Thymus (tissue), 11 donors: ENCODE measurements at regions not wholly inside any gene's neighbourhood (a gene's known extent, or its start where the extent isn't known, plus 50 kb on each side); places are given as distances from the start of the nearest gene placed in this dataset.
A peak's percentile ranks its signal among the peaks of the same experiment; 100 is the strongest.
"Not testable (repeated sequence)": the region's sequence is repeated elsewhere in the genome, so short reads cannot be mapped to it uniquely, and the experiment has no call there.

Source experiments
- DNase-seq, 9 donors: peaks; one replicate each; pipeline ENCODE4 v3.0.0-alpha.2; 2013; ENCODE audit warnings: low spot score in 9 of 9, low read depth in 6 of 9, missing footprints in 1 of 9
- H3K27ac ChIP-seq, 2 donors: one replicate each; pipeline ENCODE4 v1.5.1; 2013; ENCODE audit warnings: control low read depth in 1 of 2, low read depth in 1 of 2, low read length in 1 of 2, mild to moderate bottlenecking in 1 of 2, moderate library complexity in 1 of 2
- H3K27me3 ChIP-seq, 2 donors: one replicate each; pipeline ENCODE4 v1.5.1; 2013; ENCODE audit warnings: low read length in 1 of 2; ENCODE audit not compliant: control insufficient read depth in 2 of 2, insufficient read depth in 1 of 2
- H3K36me3 ChIP-seq, 2 donors: one replicate each; pipeline ENCODE4 v1.5.1; 2013; ENCODE audit warnings: low read length in 1 of 2, mild to moderate bottlenecking in 1 of 2, moderate library complexity in 1 of 2; ENCODE audit not compliant: control insufficient read depth in 2 of 2, insufficient read depth in 2 of 2
- H3K4me1 ChIP-seq, 2 donors: one replicate each; pipeline ENCODE4 v1.5.1; 2013; ENCODE audit warnings: low read length in 2 of 2; ENCODE audit not compliant: control insufficient read depth in 2 of 2, insufficient read depth in 2 of 2
- H3K4me3 ChIP-seq, 2 donors: one replicate each; pipeline ENCODE4 v1.5.1; 2013; ENCODE audit warnings: low read length in 2 of 2, control low read depth in 1 of 2, mild to moderate bottlenecking in 1 of 2
- H3K9me3 ChIP-seq, 2 donors: one replicate each; pipeline ENCODE4 v1.5.1; 2013; ENCODE audit warnings: low read length in 1 of 2, mild to moderate bottlenecking in 1 of 2; ENCODE audit not compliant: control insufficient read depth in 2 of 2, insufficient read depth in 1 of 2
- WGBS: extraction: QIAGEN DNeasy Blood & Tissue Kit; methylation state at CpG from one replicate; pipeline ENCODE4 v1.1.7; 2013; 5-methylcytosine and 5-hydroxymethylcytosine counted together
- donor health status: healthy.

DNA sequence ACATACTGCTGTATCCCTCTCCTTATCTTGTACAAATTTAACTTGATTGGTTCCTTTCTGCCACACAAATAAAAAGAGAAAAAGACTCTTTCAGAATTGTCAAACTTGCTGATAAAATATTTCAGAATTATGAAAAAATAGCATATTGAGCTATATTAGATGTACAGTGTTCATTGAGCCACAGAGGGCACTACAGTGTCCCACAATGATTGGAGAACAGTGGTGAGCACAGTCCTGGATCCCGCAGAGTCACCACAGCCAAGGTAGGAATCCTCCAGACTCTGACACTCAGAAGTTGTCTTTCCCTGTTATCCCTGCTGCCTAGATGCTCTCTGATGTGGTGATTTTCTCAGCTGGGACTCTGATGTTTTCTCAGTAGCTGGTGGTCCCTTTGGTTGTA, 1281.3 kb upstream of the ZEB2 start:
- H3K27ac ChIP-seq: no peak overlapping the region
- H3K9me3 ChIP-seq: no peaks in the 10 kb centered on the region
- no peak overlapping the region for H3K4me3 ChIP-seq
- no peaks in the 10 kb centered on the region for H3K4me1 ChIP-seq
- no peaks in the 10 kb centered on the region for H3K36me3 ChIP-seq
- no peaks in the 10 kb centered on the region for H3K27me3 ChIP-seq
- WGBS: 98% methylated on average over 1 of the region's 1 CpG
- no peak for DNase-seq

DNA sequence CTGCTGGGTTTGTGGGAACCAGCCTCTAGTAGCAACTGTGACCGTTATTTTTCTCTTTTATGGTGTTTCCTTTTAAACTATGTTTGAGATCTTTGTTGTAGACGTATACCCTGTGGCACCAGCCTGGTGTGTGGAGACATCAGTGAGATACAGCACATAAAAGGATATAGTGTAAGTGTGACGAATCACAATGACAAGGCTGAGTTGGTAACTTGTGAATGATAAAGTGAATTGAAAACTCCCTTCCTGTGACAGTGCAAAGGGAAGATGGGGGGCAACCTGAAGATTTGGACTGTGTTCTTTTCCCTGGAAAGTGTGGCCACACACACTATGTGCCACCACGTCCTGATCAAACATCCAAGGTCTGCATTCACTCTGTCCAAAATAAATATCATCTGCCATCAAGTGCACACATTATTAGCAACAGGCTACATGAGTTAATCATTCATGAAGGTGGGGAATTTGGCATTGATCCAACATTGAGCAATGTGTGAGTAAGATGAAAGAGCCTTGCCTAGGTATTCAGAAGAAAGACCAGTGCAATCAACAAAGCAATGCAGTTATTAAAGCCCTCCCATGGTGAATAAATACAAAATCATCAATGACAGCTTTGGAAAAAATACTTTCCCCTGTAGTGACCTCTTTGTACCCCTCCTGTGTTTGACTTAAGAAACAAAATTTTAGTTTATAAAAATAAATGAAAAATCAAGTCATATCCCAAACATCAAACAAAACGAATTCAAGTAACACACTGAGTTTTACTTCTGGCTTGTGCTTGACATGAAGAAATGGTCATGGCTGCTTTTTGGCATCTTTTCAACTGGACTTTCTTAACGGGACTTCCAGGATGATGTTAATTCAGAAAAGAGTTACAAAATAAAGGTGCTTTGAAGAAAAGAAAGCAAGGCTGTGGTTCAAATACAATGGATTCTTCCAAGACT, 1280.5 kb upstream of the ZEB2 start:
- Histone ChIP-seq H3K4me1 (no peaks in the 10 kb centered on the region), H3K4me3 (no peak overlapping the region), H3K36me3 (no peaks in the 10 kb centered on the region), H3K27ac (no peak overlapping the region), H3K9me3 (no peaks in the 10 kb centered on the region), H3K27me3 (no peaks in the 10 kb centered on the region)
- peak in 2 of 9 donors; percentile 7 to 27 for DNase-seq
- WGBS: 85% methylated on average over 6 of the region's 6 CpGs

GRCh38 chr2:145799595-145800108, 1279.7 kb upstream of the ZEB2 start:
- Histone ChIP-seq H3K36me3 (no peaks in the 10 kb centered on the region), H3K27ac (no peak overlapping the region), H3K4me1 (no peaks in the 10 kb centered on the region), H3K9me3 (no peaks in the 10 kb centered on the region), H3K4me3 (no peak overlapping the region), H3K27me3 (no peaks in the 10 kb centered on the region)
- WGBS: 95% methylated on average over 7 of the region's 7 CpGs
- DNase-seq: no peak

DNA sequence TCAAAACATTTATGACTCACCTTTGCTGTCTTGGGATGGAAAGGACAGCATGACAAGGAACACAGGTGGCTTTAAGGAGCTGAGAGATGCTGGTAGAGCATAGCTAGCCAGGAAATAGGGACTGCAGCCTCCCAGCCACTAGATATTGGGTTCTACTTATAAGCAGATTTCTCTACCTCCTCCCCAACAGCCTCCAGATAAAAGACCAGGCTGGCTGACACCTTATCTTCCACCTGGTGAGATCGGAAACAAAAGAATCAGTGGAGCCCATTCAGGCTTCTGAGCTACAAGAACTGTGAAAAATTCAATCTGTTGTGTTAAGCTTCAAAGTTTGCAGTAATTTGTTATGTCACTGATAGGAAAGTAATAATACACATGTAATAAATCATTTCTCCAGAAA, 1278.5 kb upstream of the ZEB2 start:
- Histone ChIP-seq H3K4me3 (no peak overlapping the region), H3K36me3 (no peaks in the 10 kb centered on the region), H3K9me3 (no peaks in the 10 kb centered on the region), H3K27me3 (no peaks in the 10 kb centered on the region), H3K4me1 (no peaks in the 10 kb centered on the region), H3K27ac (no peak overlapping the region)
- 100% methylated on average over 1 of the region's 1 CpG for WGBS
- no peak for DNase-seq

DNA sequence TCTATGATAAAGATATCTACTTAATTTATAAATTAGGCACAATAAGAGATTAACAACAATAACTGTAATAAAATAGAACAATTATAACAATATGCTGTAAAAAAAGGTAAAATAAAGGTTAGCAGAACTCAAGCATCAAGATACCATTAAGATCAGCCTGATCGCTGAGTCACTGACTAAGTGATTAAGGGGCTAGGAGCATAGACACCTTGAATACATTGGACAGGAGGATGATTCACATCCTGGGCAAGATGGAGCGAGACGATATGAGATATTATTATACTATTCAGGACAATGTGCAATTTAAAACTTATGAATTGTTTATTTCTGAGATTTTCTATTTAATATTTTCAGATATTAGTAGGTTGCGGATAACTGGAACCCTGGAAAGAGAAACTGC, 1277.8 kb upstream of the ZEB2 start:
- Histone ChIP-seq H3K4me3 (no peak overlapping the region), H3K4me1 (no peaks in the 10 kb centered on the region), H3K36me3 (no peaks in the 10 kb centered on the region), H3K27ac (no peak overlapping the region), H3K9me3 (no peaks in the 10 kb centered on the region), H3K27me3 (no peaks in the 10 kb centered on the region)
- WGBS: 98% methylated on average over 4 of the region's 4 CpGs
- DNase-seq: no peak

- WGBS: 87% methylated on average over 3 of the region's 3 CpGs
- Histone ChIP-seq H3K27me3 (no peaks in the 10 kb centered on the region), H3K27ac (no peak overlapping the region), H3K9me3 (no peaks in the 10 kb centered on the region), H3K4me1 (no peaks in the 10 kb centered on the region), H3K4me3 (no peak overlapping the region), H3K36me3 (no peaks in the 10 kb centered on the region)
- no peak for DNase-seq
These were observed 1272.8 kb upstream of the ZEB2 start for GRCh38 chr2:145792745-145793144.

DNA sequence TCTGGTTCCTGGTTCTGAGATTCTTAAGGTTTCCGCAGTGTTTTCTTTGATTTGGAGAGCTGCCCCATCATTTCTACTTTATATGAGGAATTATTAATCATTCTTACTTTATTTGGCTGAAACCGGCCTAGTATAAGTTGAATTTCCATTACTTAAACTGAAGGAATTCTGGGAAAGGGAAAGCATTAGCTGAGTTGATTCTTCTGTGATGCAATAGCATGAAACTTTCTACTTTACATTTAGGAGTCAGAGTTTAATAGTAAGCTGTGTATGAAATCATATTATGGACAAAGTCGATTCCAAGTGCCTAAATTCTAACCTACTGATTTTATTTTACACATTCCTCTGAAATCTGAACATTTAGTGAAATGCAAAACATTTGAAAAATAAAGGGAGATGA, 1269.7 kb upstream of the ZEB2 start:
- H3K27me3 ChIP-seq: no peaks in the 10 kb centered on the region
- no peaks in the 10 kb centered on the region for H3K9me3 ChIP-seq
- no peak for DNase-seq
- no peaks in the 10 kb centered on the region for H3K4me1 ChIP-seq
- no peaks in the 10 kb centered on the region for H3K36me3 ChIP-seq
- WGBS: 97% methylated on average over 3 of the region's 3 CpGs
- H3K4me3 ChIP-seq: no peak overlapping the region
- no peak overlapping the region for H3K27ac ChIP-seq

GRCh38 chr2:145787597-145788361, 1267.9 kb upstream of the ZEB2 start:
- not testable (repeated sequence) for H3K27me3 ChIP-seq, H3K4me3 ChIP-seq, H3K4me1 ChIP-seq, H3K27ac ChIP-seq, H3K9me3 ChIP-seq, DNase-seq, H3K36me3 ChIP-seq
- 95% methylated on average over 6 of the region's 6 CpGs for whole genome bisulfite sequencing

DNA sequence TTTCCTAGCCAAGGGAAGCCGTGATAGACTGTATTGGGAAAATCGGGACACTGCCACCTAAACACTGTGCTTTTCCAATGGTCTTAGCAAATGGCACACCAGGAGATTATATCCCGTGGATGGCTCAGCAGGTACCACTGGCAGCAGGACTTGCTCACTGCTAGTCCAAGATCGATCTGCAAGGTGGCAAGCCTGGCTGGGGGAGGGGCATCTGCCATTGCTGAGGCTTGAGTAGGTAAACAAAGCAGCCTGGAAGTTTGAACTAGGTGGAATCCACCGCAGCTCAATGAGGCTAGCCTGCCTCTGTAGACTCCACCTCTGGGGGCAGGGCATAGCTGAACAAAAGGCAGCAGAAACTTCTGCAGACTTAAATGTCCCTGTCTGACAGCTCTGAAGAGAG, 1262.7 kb upstream of the ZEB2 start:
- not testable (repeated sequence) for H3K27ac ChIP-seq, H3K9me3 ChIP-seq, H3K27me3 ChIP-seq, H3K4me1 ChIP-seq, H3K36me3 ChIP-seq, H3K4me3 ChIP-seq, DNase-seq
- WGBS: 98% methylated on average over 5 of the region's 5 CpGs
